Upper lobe of left lung (tissue), 4 donors: ENCODE measurements at regions not wholly inside any gene's neighbourhood (a gene's known extent, or its start where the extent isn't known, plus 50 kb on each side); places are given as distances from the start of the nearest gene placed in this dataset.

Source experiments
- EP300 ChIP-seq, 4 donors: sonication (generic); formaldehyde crosslinking; IDR thresholded peaks; one replicate each; pipeline ENCODE4 v1.5.1; 2017; ENCODE audit warnings: antibody characterized with exemption in 4 of 4, control low read depth in 2 of 4
- POLR2A ChIP-seq, 4 donors: fragments of 450-650 bp; IDR thresholded peaks; one replicate each; pipeline ENCODE4 v1.5.1; 2016 to 2017; ENCODE audit warnings: antibody characterized with exemption in 4 of 4, mild to moderate bottlenecking in 2 of 4
- POLR2AphosphoS5 ChIP-seq, 2 donors: sonication (generic); formaldehyde crosslinking; IDR thresholded peaks; one replicate each; pipeline ENCODE4 v1.5.1; 2017; ENCODE audit warnings: antibody characterized with exemption in 2 of 2
- TF ChIP-seq, protein P1 (sequence below), 6 experiments: fragments of 450-650 bp in 4 of 6; fragments of 200-600 bp in 2 of 6; sonication (generic) in 2 of 6; IDR thresholded peaks; one replicate each; pipeline ENCODE4 v1.5.1; 2016 to 2019; ENCODE audit warnings: antibody characterized with exemption in 6 of 6

DNA sequence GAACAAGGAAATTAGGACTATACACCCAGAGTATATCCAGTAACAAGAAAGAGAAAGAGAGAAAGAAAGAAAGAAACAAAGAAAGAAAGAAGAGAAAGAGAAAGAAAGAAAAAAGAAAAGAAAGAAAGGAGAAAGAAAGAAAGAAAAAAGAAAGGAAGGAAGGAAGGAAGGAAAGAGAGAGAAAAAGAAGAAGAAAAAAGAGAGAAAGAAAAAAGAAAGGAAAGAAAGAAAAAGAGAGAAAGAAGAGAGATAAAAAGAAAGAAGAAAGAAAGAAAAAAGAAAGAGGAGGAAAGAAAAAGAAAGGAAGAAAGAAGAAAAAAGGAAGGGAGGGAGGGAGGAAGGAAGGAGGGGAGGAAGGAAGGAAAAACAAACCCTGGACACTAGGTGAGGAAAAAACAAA lies 981.8 kb downstream of the TBC1D32 start:
- TF ChIP-seq POLR2A (IDR thresholded peaks at IDR 0.05) (no peak), EP300 (IDR thresholded peaks at IDR 0.05) (no peak), POLR2AphosphoS5 (IDR thresholded peaks at IDR 0.05) (no peak)
- TF ChIP-seq, protein P1, sequence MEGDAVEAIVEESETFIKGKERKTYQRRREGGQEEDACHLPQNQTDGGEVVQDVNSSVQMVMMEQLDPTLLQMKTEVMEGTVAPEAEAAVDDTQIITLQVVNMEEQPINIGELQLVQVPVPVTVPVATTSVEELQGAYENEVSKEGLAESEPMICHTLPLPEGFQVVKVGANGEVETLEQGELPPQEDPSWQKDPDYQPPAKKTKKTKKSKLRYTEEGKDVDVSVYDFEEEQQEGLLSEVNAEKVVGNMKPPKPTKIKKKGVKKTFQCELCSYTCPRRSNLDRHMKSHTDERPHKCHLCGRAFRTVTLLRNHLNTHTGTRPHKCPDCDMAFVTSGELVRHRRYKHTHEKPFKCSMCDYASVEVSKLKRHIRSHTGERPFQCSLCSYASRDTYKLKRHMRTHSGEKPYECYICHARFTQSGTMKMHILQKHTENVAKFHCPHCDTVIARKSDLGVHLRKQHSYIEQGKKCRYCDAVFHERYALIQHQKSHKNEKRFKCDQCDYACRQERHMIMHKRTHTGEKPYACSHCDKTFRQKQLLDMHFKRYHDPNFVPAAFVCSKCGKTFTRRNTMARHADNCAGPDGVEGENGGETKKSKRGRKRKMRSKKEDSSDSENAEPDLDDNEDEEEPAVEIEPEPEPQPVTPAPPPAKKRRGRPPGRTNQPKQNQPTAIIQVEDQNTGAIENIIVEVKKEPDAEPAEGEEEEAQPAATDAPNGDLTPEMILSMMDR (IDR thresholded peaks at IDR 0.05), result no peak
